ENCODE measurements at regions not wholly inside any gene's neighbourhood (a gene's known extent, or its start where the extent isn't known, plus 50 kb on each side); places are given as distances from the start of the nearest gene placed in this dataset.

DNA sequence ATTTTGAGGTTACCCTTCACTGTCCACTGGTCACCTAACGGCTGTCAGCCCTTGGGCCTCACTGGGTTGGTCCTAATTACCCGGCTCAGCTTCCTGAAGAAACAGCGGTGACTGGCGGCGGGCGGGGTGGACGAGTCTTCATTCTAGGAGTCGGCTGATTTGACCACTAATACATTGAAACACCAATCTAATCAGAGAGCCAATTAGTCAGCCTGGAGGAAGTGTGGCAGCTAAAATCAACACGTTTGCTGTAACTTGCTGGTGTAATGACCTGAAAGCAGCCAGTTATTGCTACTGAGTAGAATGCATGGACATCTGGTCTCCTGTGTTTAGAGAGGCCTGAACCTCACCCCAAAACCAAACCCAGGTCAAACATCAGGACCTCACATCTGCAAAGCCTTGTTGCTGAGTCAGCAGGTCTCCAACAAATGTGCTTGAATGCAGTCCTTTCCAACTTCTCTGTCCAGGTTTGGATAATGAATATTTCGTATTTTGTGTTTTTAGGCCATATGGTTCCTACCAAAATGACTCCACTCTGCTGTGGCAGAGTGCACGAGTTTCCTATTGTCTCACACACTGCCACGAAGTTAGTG is 496.4 kb downstream of the BRD1 start:
- no peak for ATAC-seq
- no peaks in the 10 kb centered on the region for H3K79me2 ChIP-seq (ENCODE audit: insufficient read depth, low read length)
- intact Hi-C loops (cut with micrococcal nuclease), result no loop called here
- TF ChIP-seq FOSL1 (IDR thresholded peaks at IDR 0.05; ENCODE audit: low read depth) (no peak), POLR2AphosphoS5 (IDR thresholded peaks at IDR 0.05; ENCODE audit: low read depth, low read length) (no peak), SP1 (IDR thresholded peaks at IDR 0.05; ENCODE audit: low read depth) (no peak), CTCF (IDR thresholded peaks at IDR 0.05 in 2 of 3, conservative IDR thresholded peaks at IDR 0.05 in 1 of 3; ENCODE audit: borderline replicate concordance in 1 of 3, insufficient read depth in 1 of 3, low read depth in 2 of 3, low read length in 2 of 3) (no peak), ZNF274 (IDR thresholded peaks at IDR 0.05; ENCODE audit: low read depth, low read length) (no peak), RAD21 (IDR thresholded peaks at IDR 0.05; ENCODE audit: low read depth) (no peak), SIN3A (IDR thresholded peaks at IDR 0.05; ENCODE audit: low read depth) (no peak)
- no peaks in the 10 kb centered on the region for H3K9me2 ChIP-seq (ENCODE audit: insufficient read depth)
- H3K9ac ChIP-seq (ENCODE audit: low read length), result no peak overlapping the region
- BruUV-seq (replicated peaks), result no TSS peak
- no peaks in the 10 kb centered on the region for H3K36me3 ChIP-seq (ENCODE audit: control insufficient read depth in 1 of 2, insufficient read depth in 2 of 2, low read length in 2 of 2)
- no peak overlapping the region for H2AFZ ChIP-seq (ENCODE audit: low read depth, low read length, poor library complexity, severe bottlenecking)
- no peaks in the 10 kb centered on the region for H4K20me1 ChIP-seq (ENCODE audit: insufficient read depth)
- peaks cover 17% of the 10 kb centered on the region; the same call in 1 of the 2 replicates for H3K27me3 ChIP-seq (ENCODE audit: insufficient read depth, low read length)
- no peak overlapping the region for H3K4me2 ChIP-seq (ENCODE audit: low read length)
- no peak overlapping the region for H3K4me3 ChIP-seq (replicated peaks in 1 of 2; ENCODE audit: low read depth in 1 of 2, low read length in 2 of 2)
- H3K27ac ChIP-seq (ENCODE audit: low read depth, low read length), result no peak overlapping the region
- CTCF ChIA-PET, result no interaction called here
- no peaks in the 10 kb centered on the region; a peak in 1 of 4 replicates for H3K9me3 ChIP-seq (ENCODE audit: control insufficient read depth in 1 of 2, insufficient read depth in 1 of 2, low read depth in 1 of 2, low read length in 2 of 2)
- RAD21 ChIA-PET (ENCODE audit: low non-redundant PET in 1 of 2, low total read pairs in 2 of 2, uncharacterized antibody in 2 of 2, unreplicated experiment in 2 of 2), result no interaction called here
- no peaks in the 10 kb centered on the region for H3K4me1 ChIP-seq (ENCODE audit: control insufficient read depth in 1 of 2, insufficient read depth in 2 of 2, low read length in 2 of 2)
- POLR2A ChIA-PET, result no interaction called here
- DNase-seq (ENCODE audit: low read depth, low spot score), result no peak
